RWPE2 (cell line): ENCODE measurements at regions not wholly inside any gene's neighbourhood (a gene's known extent, or its start where the extent isn't known, plus 50 kb on each side); places are given as distances from the start of the nearest gene placed in this dataset.
A peak's percentile ranks its signal among the peaks of the same experiment; 100 is the strongest.
"Not testable (repeated sequence)": the region's sequence is repeated elsewhere in the genome, so short reads cannot be mapped to it uniquely, and the experiment has no call there.

Experiments used
- ATAC-seq: fragments of 200-7000 bp; cut with Tn5 transposase; 3 replicates; pipeline ENCODE4 v1.9.1; 2021; ENCODE audit warnings: low read depth
- DNase-seq: peaks from one replicate; pipeline ENCODE4 v3.0.0-alpha.2; 2020; ENCODE audit warnings: low spot score
- H3K27ac ChIP-seq: fragments of 450-650 bp; 2 replicates; pipeline ENCODE4 v1.5.1; 2017; ENCODE audit warnings: mild to moderate bottlenecking; ENCODE audit not compliant: poor library complexity, severe bottlenecking
- H3K27me3 ChIP-seq: fragments of 250-450 bp; sonication (Bioruptor Pico); 2 replicates; pipeline ENCODE4 v1.5.1; 2021; ENCODE audit warnings: mild to moderate bottlenecking, moderate library complexity; ENCODE audit not compliant: insufficient read depth, poor library complexity, severe bottlenecking
- H3K36me3 ChIP-seq: fragments of 250-450 bp; sonication (Bioruptor Pico); 2 replicates; pipeline ENCODE4 v1.5.1; 2020; ENCODE audit warnings: low read depth, mild to moderate bottlenecking, moderate library complexity
- H3K4me1 ChIP-seq: fragments of 250-450 bp; sonication (Bioruptor Pico); 2 replicates; pipeline ENCODE4 v1.5.1; 2021; ENCODE audit warnings: mild to moderate bottlenecking, moderate library complexity; ENCODE audit not compliant: insufficient read depth, poor library complexity, severe bottlenecking
- H3K4me3 ChIP-seq: fragments of 250-450 bp; sonication (Bioruptor Pico); 2 replicates; pipeline ENCODE4 v1.5.1; 2021; ENCODE audit warnings: mild to moderate bottlenecking, moderate library complexity; ENCODE audit not compliant: severe bottlenecking
- H3K9me3 ChIP-seq: fragments of 250-450 bp; sonication (Bioruptor Pico); 2 replicates; pipeline ENCODE4 v1.5.1; 2021; ENCODE audit warnings: mild to moderate bottlenecking, moderate library complexity; ENCODE audit not compliant: severe bottlenecking
- TF ChIP-seq, protein P1 (sequence below): fragments of 450-650 bp; IDR thresholded peaks from one replicate; pipeline ENCODE4 v1.5.1; 2017; ENCODE audit warnings: mild to moderate bottlenecking, moderate library complexity; ENCODE audit not compliant: poor library complexity, severe bottlenecking

DNA sequence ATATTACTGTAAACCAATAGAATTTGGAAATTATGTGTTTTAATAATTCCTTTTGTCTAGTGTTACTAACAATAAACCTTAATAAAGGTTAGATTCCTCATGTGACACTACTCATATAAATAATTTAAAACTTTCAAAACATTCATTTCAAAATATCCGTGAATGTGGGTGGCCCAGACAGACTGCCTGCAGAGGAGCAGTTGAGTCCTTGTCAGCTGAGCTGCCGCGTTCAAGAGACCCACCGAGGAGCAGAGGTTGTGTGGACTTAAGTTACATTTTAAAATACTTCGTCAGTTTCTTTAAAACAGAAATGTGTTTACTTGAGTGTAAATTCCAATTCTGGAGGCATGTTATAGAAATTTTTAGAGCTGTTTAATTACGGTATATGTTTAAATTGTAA lies 64.2 kb upstream of the HGFAC start:
- ATAC-seq = no peak
- H3K4me3 ChIP-seq = no peak overlapping the region
- TF ChIP-seq, protein P1, sequence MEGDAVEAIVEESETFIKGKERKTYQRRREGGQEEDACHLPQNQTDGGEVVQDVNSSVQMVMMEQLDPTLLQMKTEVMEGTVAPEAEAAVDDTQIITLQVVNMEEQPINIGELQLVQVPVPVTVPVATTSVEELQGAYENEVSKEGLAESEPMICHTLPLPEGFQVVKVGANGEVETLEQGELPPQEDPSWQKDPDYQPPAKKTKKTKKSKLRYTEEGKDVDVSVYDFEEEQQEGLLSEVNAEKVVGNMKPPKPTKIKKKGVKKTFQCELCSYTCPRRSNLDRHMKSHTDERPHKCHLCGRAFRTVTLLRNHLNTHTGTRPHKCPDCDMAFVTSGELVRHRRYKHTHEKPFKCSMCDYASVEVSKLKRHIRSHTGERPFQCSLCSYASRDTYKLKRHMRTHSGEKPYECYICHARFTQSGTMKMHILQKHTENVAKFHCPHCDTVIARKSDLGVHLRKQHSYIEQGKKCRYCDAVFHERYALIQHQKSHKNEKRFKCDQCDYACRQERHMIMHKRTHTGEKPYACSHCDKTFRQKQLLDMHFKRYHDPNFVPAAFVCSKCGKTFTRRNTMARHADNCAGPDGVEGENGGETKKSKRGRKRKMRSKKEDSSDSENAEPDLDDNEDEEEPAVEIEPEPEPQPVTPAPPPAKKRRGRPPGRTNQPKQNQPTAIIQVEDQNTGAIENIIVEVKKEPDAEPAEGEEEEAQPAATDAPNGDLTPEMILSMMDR = no peak
- no peaks in the 10 kb centered on the region for H3K36me3 ChIP-seq
- H3K9me3 ChIP-seq = no peaks in the 10 kb centered on the region
- no peaks in the 10 kb centered on the region for H3K27me3 ChIP-seq
- H3K27ac ChIP-seq = no peak overlapping the region
- DNase-seq = no peak
- no peaks in the 10 kb centered on the region for H3K4me1 ChIP-seq

- not testable (repeated sequence) for H3K27ac ChIP-seq, H3K36me3 ChIP-seq, DNase-seq, H3K27me3 ChIP-seq, ATAC-seq, H3K4me1 ChIP-seq, H3K4me3 ChIP-seq, H3K9me3 ChIP-seq
Observed at GRCh38 chr4:3380336-3380735, 61.4 kb upstream of the HGFAC start.

DNA sequence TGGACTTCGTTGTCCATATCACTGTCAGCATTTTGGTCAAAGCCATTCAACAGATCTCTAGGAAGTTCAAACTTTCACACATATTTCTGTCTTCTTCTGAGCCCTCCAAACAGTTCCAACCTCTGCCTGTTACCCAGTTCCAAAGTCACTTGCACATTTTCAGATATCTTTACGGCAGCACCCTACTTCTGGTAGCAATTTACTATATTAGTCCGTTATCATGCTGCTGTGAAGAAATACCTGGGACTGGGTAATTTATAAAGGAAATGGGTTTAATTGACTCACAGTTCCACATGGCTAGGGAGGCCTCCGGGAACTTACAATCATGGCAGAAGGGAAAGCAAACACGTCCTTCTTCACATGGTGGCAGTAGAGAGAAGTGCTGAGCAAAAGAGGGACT lies 60.6 kb upstream of the HGFAC start:
- not testable (repeated sequence) for DNase-seq, H3K36me3 ChIP-seq, ATAC-seq, H3K4me3 ChIP-seq, H3K9me3 ChIP-seq, H3K27ac ChIP-seq, H3K27me3 ChIP-seq
- peaks cover 13% of the 10 kb centered on the region for H3K4me1 ChIP-seq

DNA sequence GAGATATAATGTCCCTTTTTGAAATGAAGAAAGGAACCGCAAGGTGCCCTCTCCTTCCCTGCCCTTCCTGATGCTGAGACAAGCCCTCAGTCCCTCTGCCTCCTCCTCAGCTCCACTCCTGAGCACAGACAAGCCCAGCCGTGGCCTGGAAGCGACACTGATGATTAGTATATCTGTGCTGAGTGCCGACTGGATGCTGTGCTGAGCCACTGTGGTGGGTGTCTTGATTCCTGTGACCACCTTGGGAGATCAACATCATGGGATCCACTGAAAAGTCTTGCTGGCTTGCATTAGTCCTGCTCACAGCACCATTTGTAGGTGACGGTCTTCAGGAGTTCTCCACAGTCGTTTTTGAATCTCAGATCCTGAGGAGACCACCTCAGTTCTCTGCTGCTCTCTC lies 59.5 kb upstream of the HGFAC start:
- ATAC-seq = no peak
- Histone ChIP-seq H3K27me3 (no peaks in the 10 kb centered on the region), H3K9me3 (no peaks in the 10 kb centered on the region), H3K27ac (no peak overlapping the region), H3K4me1 (peaks cover 13% of the 10 kb centered on the region), H3K4me3 (no peak overlapping the region), H3K36me3 (no peaks in the 10 kb centered on the region)
- no peak for DNase-seq
- TF ChIP-seq, protein P1 = no peak

DNA sequence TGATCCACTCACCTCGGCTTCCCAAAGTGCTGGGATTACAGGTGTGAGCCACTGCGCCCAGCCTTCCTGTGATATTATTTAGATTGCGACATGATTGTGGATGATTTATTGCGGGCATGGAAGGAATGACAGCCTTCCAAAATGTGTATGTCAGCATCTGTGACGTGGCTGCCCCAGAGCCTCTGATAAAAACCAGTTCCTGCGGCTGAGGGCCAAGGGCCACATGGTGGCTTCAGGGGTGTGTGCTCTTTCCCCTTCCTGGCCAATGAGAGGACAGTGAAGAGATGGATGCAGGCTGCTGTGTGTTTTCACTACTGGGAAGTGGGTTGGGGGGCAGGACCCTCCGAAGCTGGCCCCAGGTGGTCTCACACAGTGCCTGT lies 57.4 kb upstream of the HGFAC start:
- ATAC-seq (peak; percentile 9; the same call in 1 of the 3 replicates), DNase-seq (peak; percentile 70)
- H3K36me3 ChIP-seq = no peaks in the 10 kb centered on the region
- TF ChIP-seq, protein P1 = no peak
- H3K4me3 ChIP-seq = peak overlapping the region; percentile 25
- H3K27me3 ChIP-seq = no peaks in the 10 kb centered on the region
- H3K4me1 ChIP-seq = peaks cover 19% of the 10 kb centered on the region
- H3K27ac ChIP-seq = peak overlapping the region; percentile 97
- no peaks in the 10 kb centered on the region for H3K9me3 ChIP-seq

- H3K4me1 ChIP-seq = peaks cover 19% of the 10 kb centered on the region
Observed at GRCh38 chr4:3384771-3385710, 56.7 kb upstream of the HGFAC start.

More at GRCh38 chr4:3384771-3385710, 56.7 kb upstream of the HGFAC start:
- Histone ChIP-seq H3K27me3 (no peaks in the 10 kb centered on the region), H3K27ac (peak overlapping the region; percentile 97), H3K4me3 (peak overlapping the region; percentile 25), H3K36me3 (no peaks in the 10 kb centered on the region), H3K9me3 (no peaks in the 10 kb centered on the region)
- peak; percentile 39 for ATAC-seq
- DNase-seq = peak; percentile 76
- TF ChIP-seq, protein P1 = no peak
